ENCODE measurements at regions not wholly inside any gene's neighbourhood (a gene's known extent, or its start where the extent isn't known, plus 50 kb on each side); places are given as distances from the start of the nearest gene placed in this dataset.

GRCh38 chr20:57066126-57066900 is 200.1 kb downstream of the BMP7 start:
- DNase-seq: no peak

GRCh38 chr20:57069442-57069841 is 197.0 kb downstream of the BMP7 start:
- no peak for DNase-seq

GRCh38 chr20:57070296-57070695 is 196.1 kb downstream of the BMP7 start:
- DNase-seq: no peak

DNA sequence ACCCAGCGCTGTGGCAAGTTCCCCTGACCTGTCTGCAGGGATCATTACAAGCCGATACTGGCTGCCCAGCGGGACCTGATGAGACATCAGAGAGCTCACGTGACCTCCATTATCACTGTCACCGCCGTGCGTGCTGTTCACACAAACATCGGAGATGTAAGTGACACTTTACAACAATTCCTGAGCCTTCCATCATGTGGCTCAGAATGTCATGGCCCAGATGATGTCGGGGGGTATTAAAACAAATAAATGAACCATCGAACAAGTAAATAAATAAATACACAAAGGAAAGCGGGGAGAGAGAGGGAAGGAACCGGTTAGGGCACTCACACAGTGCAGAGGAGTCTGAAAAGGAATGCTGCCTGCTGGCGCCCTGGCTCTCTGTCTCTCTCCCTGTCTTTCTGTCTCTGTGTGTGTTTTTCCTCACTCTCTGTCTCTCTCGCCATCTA is 195.1 kb downstream of the BMP7 start:
- no peak for DNase-seq

DNA sequence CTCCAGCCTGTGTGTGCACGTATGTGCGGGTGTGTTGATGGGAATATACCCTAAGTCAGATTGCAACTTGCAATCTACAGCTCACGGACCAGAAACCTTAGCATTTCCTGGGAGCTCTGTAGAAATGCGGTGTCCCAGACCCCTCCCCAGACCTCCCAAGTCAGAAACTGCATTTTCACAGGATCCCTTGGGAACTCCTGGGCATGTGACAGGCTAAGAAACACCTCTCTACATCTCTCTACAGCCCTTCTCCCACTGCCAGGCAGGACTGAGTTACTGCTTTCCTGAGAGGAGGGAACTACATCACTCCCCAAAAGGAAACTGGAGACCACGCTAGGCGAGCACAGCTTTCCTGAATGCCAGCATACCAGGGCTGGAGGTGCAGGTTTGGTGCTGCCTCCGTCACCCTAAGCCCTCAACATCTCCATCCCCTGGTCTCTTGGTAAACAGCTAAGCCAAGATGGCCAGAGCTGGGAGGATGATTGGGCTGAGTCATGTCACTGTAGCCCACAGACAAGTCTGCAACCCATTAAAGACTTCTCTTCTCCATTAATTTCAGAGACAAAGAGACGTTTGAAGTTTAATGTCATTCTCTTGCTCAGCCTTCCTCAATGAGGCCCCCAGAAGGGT is 194.4 kb downstream of the BMP7 start:
- DNase-seq: no peak

DNA sequence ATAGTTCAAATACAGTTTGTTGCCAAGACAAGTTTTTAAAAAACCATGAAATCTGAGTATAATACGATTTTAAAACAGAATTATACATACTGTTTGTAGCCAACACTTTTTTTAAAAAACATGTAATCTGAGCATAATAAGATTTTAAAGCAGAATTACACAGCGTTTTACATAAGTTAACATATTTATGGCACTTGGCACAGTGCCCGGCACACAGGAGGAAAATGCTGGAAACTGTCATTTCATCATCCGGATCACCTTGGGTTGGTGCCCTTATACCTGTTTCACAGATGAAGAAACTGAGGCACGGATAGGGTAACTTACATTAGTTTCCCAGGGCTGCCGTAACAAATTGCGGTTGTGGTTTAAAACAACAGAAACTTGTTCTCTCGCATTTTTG is 193.0 kb downstream of the BMP7 start:
- no peak for DNase-seq

GRCh38 chr20:57074386-57074785 is 192.1 kb downstream of the BMP7 start:
- no peak for DNase-seq

DNA sequence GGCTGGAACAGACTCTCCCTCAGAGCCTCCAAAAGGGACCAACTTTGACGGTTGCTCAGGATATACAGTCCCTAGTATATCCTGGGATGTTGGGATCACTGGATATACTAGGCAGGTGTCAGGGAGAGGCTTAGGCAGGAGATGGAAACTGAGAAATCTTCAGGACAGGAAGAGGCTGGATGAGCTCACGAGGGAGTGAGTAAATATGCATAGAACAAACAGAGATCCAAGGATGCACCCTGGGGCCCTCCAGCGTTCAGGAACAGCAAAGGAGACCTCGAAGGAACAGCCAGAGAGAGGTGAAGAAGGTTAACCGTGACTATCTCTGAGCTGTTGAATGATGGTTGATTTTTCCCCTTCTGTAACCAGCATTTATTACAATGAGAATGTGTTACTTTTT is 191.3 kb downstream of the BMP7 start:
- DNase-seq: no peak

DNA sequence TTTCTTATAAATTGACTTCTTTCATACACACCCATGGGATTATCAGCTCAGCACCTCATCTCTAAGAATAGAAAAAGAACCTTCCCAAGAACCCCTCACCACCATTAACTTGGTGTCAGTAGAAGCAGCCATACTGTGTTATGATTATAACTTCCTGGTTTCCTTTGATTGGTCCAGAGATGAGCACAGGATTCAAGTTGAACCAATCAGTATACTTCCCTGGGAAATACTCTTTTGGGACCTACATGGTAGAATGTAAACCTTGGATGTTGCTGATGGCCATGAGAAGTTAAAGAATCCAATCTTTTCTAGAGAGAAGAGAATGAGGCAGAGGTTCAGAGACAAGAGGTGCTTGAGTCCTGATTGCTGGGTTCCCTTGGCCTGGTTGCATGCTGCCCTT is 190.8 kb downstream of the BMP7 start:
- DNase-seq: no peak

GRCh38 chr20:57076152-57076652 is 190.2 kb downstream of the BMP7 start:
- no peak for DNase-seq

DNA sequence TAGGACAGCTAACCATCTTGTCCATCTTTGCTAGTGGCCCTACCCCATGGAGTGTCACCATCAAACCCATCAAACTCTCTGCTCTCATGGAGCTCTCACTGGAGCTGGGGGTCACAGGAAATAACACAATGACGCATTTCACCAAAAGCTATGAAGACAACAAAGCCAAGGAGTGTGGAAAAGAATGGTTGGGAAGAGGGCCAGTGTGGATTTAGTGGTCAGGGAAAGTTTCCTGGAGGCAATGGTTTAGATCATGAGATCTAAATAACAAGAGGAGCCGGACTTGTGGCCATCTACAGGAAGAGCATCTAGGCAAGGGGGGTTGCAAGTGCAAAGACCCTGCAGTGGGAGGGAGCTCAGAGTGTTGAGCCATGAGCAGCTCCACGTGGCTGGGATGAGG is 189.5 kb downstream of the BMP7 start:
- DNase-seq: no peak

DNA sequence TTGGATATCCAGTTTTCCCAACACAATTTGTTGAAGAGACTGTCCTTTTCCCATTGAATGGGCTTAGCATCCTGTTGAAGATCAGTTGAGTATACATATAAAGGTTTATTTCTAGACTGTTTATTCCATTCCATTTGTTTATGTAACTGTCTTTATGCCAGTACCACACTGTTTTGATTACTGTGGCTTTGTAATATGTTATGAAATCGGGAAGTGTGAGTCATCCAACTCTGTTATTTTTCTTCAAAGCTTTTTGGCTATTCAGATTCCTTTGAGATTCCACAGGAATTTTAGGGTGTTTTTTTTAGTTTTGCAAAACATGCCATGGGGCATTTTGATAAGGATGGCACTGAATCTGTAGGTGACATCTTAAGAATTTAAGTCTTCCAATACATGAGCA is 188.3 kb downstream of the BMP7 start:
- DNase-seq: no peak

- no peak for DNase-seq
Measured at GRCh38 chr20:57079031-57080005, 187.1 kb downstream of the BMP7 start.

- DNase-seq: no peak
Measured at GRCh38 chr20:57080796-57081195, 185.6 kb downstream of the BMP7 start.

GRCh38 chr20:57082357-57082945 is 184.0 kb downstream of the BMP7 start:
- DNase-seq: no peak

GRCh38 chr20:57083072-57083471 is 183.4 kb downstream of the BMP7 start:
- no peak for DNase-seq

GRCh38 chr20:57086066-57086465 is 180.4 kb downstream of the BMP7 start:
- DNase-seq: no peak

- DNase-seq: no peak
Measured at GRCh38 chr20:57087102-57087501, 179.3 kb downstream of the BMP7 start.

DNA sequence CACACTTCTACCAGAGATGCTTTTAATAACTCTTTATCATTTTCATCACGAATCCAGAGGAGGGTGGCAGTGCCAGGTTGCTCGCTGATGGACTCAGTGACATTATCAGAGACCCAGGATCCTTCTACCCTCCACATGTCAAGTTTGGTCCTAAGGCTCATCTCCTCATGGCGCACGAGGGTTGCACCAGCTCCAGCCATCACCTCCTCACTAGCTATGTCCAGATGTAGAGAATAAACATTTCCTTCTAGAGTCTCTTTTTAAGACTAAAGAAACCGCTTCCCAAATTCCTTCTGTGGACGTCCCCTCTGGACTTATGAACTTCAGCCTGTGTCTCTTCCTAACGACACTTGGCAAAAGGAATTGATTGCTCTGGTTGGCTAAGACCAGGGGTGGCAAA is 178.7 kb downstream of the BMP7 start:
- DNase-seq: no peak

GRCh38 chr20:57088436-57088835 is 178.0 kb downstream of the BMP7 start:
- no peak for DNase-seq

DNA sequence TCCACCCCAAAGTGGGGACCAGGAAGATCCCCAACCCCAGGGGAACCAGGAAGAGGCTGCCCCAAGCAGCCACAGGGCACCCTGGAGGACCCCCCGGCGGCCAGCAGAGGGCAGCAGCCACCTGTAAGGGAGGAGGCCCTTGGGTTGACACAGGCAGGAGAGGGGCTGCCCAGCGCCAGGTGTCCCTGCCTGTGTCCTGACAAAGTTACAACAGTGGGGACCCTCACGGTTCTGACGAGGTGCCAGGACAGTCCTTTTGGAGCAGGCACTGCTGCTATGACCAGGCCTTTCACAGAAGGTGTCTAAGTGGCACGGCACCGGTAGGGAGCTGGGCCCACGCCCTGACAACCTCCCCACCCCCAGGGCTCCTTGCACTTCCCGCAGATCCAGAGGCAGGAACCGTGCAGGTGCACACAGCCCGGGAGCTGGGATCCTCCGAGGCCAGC is 176.7 kb downstream of the BMP7 start:
- peak; percentile 50 for DNase-seq

All from MV-4-11 (cell line).